ENCODE measurements at regions not wholly inside any gene's neighbourhood (a gene's known extent, or its start where the extent isn't known, plus 50 kb on each side); places are given as distances from the start of the nearest gene placed in this dataset.

DNA sequence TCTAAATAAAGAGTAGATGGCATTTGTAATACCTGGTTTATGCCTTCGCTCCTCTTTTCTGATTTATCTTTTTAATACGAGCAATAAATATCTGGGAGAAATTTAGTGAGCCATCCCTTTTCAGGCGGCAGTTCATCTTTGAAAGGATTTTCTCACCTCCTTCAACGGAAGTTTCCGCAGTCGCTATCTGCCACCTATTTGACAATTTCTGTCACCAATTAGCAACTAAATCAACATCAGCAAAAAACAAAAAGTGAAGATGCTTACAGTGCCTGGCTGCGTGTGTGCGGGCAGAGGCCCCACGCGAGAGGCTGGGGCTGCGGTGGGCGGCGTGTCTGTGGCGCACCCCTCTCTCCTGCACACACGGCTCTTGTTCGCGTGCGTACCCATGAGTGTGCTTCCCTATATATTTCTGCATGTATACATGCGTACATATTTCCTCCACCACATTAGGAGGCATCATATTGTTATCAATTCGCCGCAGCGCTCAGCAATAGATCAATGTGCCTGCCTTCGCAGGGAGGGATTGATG is 117.3 kb upstream of the BARHL2 start:
- H3K9me3 ChIP-seq = no peaks in the 10 kb centered on the region
- intact Hi-C loops (cut with DNase I) = no loop called here
- 24 to 30% methylated on average over 22 to 23 of the region's 23 CpGs for WGBS, 2 donors
- DNase-seq = no peak
- no peak overlapping the region for H3K4me3 ChIP-seq
- H3K4me1 ChIP-seq = peaks cover 10 to 24% (median 11%) of the 10 kb centered on the region in 3 donors
- TF ChIP-seq, protein P1, sequence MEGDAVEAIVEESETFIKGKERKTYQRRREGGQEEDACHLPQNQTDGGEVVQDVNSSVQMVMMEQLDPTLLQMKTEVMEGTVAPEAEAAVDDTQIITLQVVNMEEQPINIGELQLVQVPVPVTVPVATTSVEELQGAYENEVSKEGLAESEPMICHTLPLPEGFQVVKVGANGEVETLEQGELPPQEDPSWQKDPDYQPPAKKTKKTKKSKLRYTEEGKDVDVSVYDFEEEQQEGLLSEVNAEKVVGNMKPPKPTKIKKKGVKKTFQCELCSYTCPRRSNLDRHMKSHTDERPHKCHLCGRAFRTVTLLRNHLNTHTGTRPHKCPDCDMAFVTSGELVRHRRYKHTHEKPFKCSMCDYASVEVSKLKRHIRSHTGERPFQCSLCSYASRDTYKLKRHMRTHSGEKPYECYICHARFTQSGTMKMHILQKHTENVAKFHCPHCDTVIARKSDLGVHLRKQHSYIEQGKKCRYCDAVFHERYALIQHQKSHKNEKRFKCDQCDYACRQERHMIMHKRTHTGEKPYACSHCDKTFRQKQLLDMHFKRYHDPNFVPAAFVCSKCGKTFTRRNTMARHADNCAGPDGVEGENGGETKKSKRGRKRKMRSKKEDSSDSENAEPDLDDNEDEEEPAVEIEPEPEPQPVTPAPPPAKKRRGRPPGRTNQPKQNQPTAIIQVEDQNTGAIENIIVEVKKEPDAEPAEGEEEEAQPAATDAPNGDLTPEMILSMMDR (IDR thresholded peaks at IDR 0.05) = no peak
- no peak for TF ChIP-seq POLR2A (IDR thresholded peaks at IDR 0.05)
- H3K36me3 ChIP-seq = no peaks in the 10 kb centered on the region
- H3K27me3 ChIP-seq = peaks cover 11 to 97% (median 22%) of the 10 kb centered on the region in 4 donors
- H3K27ac ChIP-seq = no peak overlapping the region

DNA sequence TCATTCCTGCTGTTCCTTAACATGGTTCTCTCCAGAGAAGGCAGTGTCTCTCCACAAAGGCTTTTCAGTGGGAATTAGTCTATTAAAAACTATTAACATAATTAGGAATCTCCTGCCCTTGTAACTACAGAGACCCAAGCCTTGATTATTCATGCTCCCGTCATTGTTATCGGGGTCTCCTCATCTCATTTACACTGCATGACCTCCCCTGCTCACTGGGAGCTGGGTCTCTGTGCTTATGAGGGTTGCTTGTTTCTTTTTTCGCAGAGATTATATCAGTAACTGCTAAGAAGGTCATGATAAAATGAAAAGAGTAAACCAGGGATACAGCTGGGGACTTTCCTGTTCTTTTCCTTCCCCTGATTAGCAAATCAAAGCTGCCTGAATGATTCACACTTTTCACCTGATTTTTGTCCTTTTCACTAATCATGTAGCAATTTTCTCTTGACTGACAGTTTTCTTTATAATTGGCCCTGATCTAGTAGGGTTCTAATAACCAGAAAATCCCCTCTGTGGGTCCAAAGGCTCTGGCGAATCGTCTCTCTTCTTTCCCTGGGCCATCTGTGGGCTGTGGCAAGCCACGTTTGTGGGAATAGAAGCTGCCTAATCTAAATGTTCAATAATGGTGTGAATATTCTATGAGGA is 116.5 kb upstream of the BARHL2 start:
- Histone ChIP-seq H3K27me3 (peaks cover 11 to 97% (median 22%) of the 10 kb centered on the region in 4 donors), H3K9me3 (no peaks in the 10 kb centered on the region), H3K4me3 (no peak overlapping the region), H3K4me1 (peaks cover 10 to 24% (median 11%) of the 10 kb centered on the region in 3 donors), H3K27ac (no peak overlapping the region), H3K36me3 (no peaks in the 10 kb centered on the region)
- intact Hi-C loops (cut with DNase I) = no loop called here
- WGBS, 2 donors = 27 to 32% methylated on average over 6 of the region's 6 CpGs
- DNase-seq = no peak
- no peak for TF ChIP-seq POLR2A (IDR thresholded peaks at IDR 0.05)
- TF ChIP-seq, protein P1 (IDR thresholded peaks at IDR 0.05) = no peak

DNA sequence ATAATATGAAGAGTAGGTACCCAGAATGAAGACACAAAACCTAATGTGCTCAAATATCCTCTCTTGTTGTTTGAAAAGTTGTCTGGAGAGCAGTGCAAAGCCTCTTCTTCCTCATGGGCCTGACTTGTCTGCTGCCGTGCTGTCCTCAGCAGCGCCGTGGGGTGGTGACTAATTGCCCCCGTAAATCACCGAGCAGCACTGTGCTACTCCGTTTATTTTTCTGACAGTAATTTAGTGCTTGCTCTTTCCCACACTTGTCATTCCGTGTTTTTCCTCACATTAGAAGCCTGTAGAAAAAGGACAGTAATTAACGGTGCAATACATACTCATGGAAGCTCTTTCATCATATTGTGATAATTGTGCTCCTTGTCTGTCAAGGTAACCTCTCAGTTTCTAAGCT is 114.8 kb upstream of the BARHL2 start:
- H3K36me3 ChIP-seq = no peaks in the 10 kb centered on the region
- no peak for DNase-seq
- no peak overlapping the region for H3K4me3 ChIP-seq
- 30 to 33% methylated on average over 8 of the region's 8 CpGs for WGBS, 2 donors
- TF ChIP-seq POLR2A (IDR thresholded peaks at IDR 0.05) = no peak
- TF ChIP-seq, protein P1 (IDR thresholded peaks at IDR 0.05) = no peak
- peaks cover 11 to 90% (median 17%) of the 10 kb centered on the region in 4 donors for H3K27me3 ChIP-seq
- H3K27ac ChIP-seq = no peak overlapping the region
- H3K9me3 ChIP-seq = no peaks in the 10 kb centered on the region
- peaks cover 10 to 24% (median 11%) of the 10 kb centered on the region in 3 donors for H3K4me1 ChIP-seq
- intact Hi-C loops (cut with DNase I) = no loop called here

DNA sequence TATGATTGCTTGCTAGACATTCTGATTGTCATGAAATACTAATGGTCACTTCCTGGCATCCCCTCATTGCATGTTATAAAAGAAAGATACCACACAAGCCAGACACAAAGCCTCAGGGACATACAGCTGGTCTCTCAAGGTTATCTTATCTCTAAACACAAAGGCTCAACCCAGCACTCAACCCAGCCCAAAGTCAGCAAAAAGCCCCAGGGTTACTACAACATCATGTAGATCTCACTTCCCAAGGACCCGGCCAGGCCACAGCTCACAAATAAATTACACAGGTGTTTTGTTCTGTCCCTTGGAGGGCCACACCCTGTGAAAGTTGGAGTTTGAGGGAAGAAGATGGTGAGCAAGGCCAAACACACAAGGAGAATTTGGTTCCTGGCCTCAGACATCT is 109.7 kb upstream of the BARHL2 start:
- Histone ChIP-seq H3K27ac (no peak overlapping the region), H3K4me3 (no peak overlapping the region), H3K9me3 (no peaks in the 10 kb centered on the region), H3K4me1 (peaks cover 0 to 4% (median 3%) of the 10 kb centered on the region in 3 donors), H3K36me3 (no peaks in the 10 kb centered on the region), H3K27me3 (peaks cover 0 to 47% (median 0%) of the 10 kb centered on the region in 4 donors)
- DNase-seq = no peak
- intact Hi-C loops (cut with DNase I) = no loop called here
- no peak for TF ChIP-seq POLR2A (IDR thresholded peaks at IDR 0.05)
- TF ChIP-seq, protein P1 (IDR thresholded peaks at IDR 0.05) = no peak
- WGBS, 2 donors = 40% methylated on average over 1 of the region's 1 CpG; no CpG with 5 or more reads in 1 of the 2 donors

DNA sequence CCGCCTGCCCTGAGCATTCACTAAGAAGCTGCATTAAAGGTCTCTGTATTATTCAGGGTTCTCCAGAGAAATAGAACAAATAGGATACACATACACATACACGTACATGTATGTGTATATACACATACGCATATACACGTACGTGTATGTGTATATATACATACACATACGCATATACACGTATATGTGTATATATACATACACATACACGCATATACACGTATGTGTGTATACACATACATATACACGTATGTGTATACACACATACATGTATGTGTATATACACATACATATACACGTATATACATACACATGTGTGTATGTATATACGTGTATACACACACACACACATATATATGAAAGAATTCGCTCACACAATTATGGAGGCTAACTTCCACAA is 108.9 kb upstream of the BARHL2 start:
- Histone ChIP-seq H3K27me3 (peaks cover 0 to 39% (median 0%) of the 10 kb centered on the region in 4 donors), H3K36me3 (no peaks in the 10 kb centered on the region), H3K9me3 (no peaks in the 10 kb centered on the region), H3K4me1 (peaks cover 4 to 7% (median 6%) of the 10 kb centered on the region in 3 donors), H3K4me3 (no peak overlapping the region), H3K27ac (no peak overlapping the region)
- no peak for TF ChIP-seq POLR2A (IDR thresholded peaks at IDR 0.05)
- TF ChIP-seq, protein P1 (IDR thresholded peaks at IDR 0.05) = no peak
- WGBS, 2 donors = 80 to 82% methylated on average over 13 of the region's 13 CpGs
- no peak for DNase-seq
- intact Hi-C loops (cut with DNase I) = no loop called here
